HEK293 (cell line): ENCODE measurements at regions not wholly inside any gene's neighbourhood (a gene's known extent, or its start where the extent isn't known, plus 50 kb on each side); places are given as distances from the start of the nearest gene placed in this dataset.
"Not testable (repeated sequence)": the region's sequence is repeated elsewhere in the genome, so short reads cannot be mapped to it uniquely, and the experiment has no call there.

ENCODE experiments used
- CTCF ChIA-PET: fragments of 350-600 bp; formaldehyde crosslinking; extraction: SDS; loops from one replicate; lab custom pipeline; 2021; ENCODE audit warnings: antibody characterized with exemption; lab: Yijun Ruan, JAX
- POLR2A ChIA-PET: fragments of 300-600 bp; formaldehyde crosslinking; extraction: SDS; loops from one replicate; lab custom pipeline; 2020; ENCODE audit warnings: antibody characterized with exemption, inconsistent platforms; lab: Yijun Ruan, JAX
- H3K27ac ChIP-seq: fragments of 200-500 bp; sonication (Bioruptor generic); 2 replicates; pipeline ENCODE4 v1.5.1; 2014; ENCODE audit warnings: low read depth, low read length, control low read depth, inconsistent platforms; ENCODE audit errors: extremely low read depth
- H3K36me3 ChIP-seq, 2 experiments: fragments of 200-500 bp in 1 of 2; sonication (Bioruptor generic) in 1 of 2; 1 replicate in 1 of 2; 2 replicates in 1 of 2; pipeline ENCODE4 v1.5.1; 2014 to 2017; ENCODE audit warnings: inconsistent platforms in 2 of 2, low read length in 2 of 2; ENCODE audit not compliant: control insufficient read depth in 2 of 2, insufficient read depth in 1 of 2
- H3K4me1 ChIP-seq: fragments of 200-500 bp; sonication (Bioruptor generic); 2 replicates; pipeline ENCODE4 v1.5.1; 2014; ENCODE audit warnings: mild to moderate bottlenecking, low read length, inconsistent platforms; ENCODE audit not compliant: control insufficient read depth, insufficient read depth
- H3K4me3 ChIP-seq: 2 replicates; pipeline ENCODE4 v1.5.1; 2011; ENCODE audit warnings: low read depth, mild to moderate bottlenecking, control low read depth, low read length, moderate library complexity
- H3K9me3 ChIP-seq: fragments of 200-500 bp; sonication (Bioruptor generic); 2 replicates; pipeline ENCODE4 v1.5.1; 2014; ENCODE audit warnings: low read depth, low read length, inconsistent platforms; ENCODE audit not compliant: control insufficient read depth, insufficient read depth
- KLF17 ChIP-seq: fragments of 450-650 bp; formaldehyde crosslinking; IDR thresholded peaks from 2 replicates; pipeline ENCODE4 v1.5.1; 2016; ENCODE audit warnings: missing biosample characterization, missing genetic modification characterization
- PRDM1 ChIP-seq: fragments of 450-650 bp; formaldehyde crosslinking; IDR thresholded peaks from 2 replicates; pipeline ENCODE4; 2016; ENCODE audit warnings: missing biosample characterization, missing genetic modification characterization
- PRDM10 ChIP-seq: fragments of 450-650 bp; formaldehyde crosslinking; IDR thresholded peaks from 2 replicates; pipeline ENCODE4 v1.5.1; 2016; ENCODE audit warnings: missing biosample characterization, missing genetic modification characterization
- SP2 ChIP-seq: fragments of 450-650 bp; formaldehyde crosslinking; IDR thresholded peaks from 2 replicates; pipeline ENCODE4 v1.5.1; 2016; ENCODE audit warnings: missing biosample characterization, missing genetic modification characterization
- SP7 ChIP-seq: fragments of 450-650 bp; formaldehyde crosslinking; IDR thresholded peaks from 2 replicates; pipeline ENCODE4 v1.5.1; 2016; ENCODE audit warnings: missing biosample characterization, missing genetic modification characterization
- ZBTB17 ChIP-seq: fragments of 450-650 bp; formaldehyde crosslinking; IDR thresholded peaks from 2 replicates; pipeline ENCODE4 v1.5.1; 2016; ENCODE audit warnings: missing biosample characterization, missing genetic modification characterization
- ZEB2 ChIP-seq: fragments of 450-650 bp; formaldehyde crosslinking; IDR thresholded peaks from 2 replicates; pipeline ENCODE4 v1.5.1; 2016; ENCODE audit warnings: missing biosample characterization, missing genetic modification characterization
- ZNF114 ChIP-seq: fragments of 450-650 bp; formaldehyde crosslinking; IDR thresholded peaks from 2 replicates; pipeline ENCODE4 v1.5.0; 2017; ENCODE audit warnings: missing biosample characterization, missing genetic modification characterization
- ZNF280D ChIP-seq: fragments of 450-650 bp; formaldehyde crosslinking; IDR thresholded peaks from 2 replicates; pipeline ENCODE4 v1.5.1; 2016; ENCODE audit warnings: missing biosample characterization, missing genetic modification characterization
- ZNF621 ChIP-seq: fragments of 450-650 bp; formaldehyde crosslinking; IDR thresholded peaks from 2 replicates; pipeline ENCODE4 v1.5.1; 2017; ENCODE audit warnings: missing biosample characterization, missing genetic modification characterization
- ZNF629 ChIP-seq: fragments of 450-650 bp; formaldehyde crosslinking; IDR thresholded peaks from 2 replicates; pipeline ENCODE4 v1.5.1; 2017; ENCODE audit warnings: missing biosample characterization, missing genetic modification characterization
- ZNF639 ChIP-seq: fragments of 450-650 bp; formaldehyde crosslinking; IDR thresholded peaks from 2 replicates; pipeline ENCODE4 v1.5.1; 2016; ENCODE audit warnings: missing biosample characterization, missing genetic modification characterization
- ZNF670 ChIP-seq: fragments of 450-650 bp; formaldehyde crosslinking; IDR thresholded peaks from 2 replicates; pipeline ENCODE4 v1.5.1; 2016; ENCODE audit warnings: missing biosample characterization, missing genetic modification characterization, low read depth
- ZNF692 ChIP-seq: fragments of 450-650 bp; formaldehyde crosslinking; IDR thresholded peaks from 2 replicates; pipeline ENCODE4 v1.5.1; 2016; ENCODE audit warnings: missing biosample characterization, missing genetic modification characterization
- ZSCAN5A ChIP-seq: fragments of 450-650 bp; formaldehyde crosslinking; IDR thresholded peaks from 2 replicates; pipeline ENCODE4 v1.5.1; 2016; ENCODE audit warnings: missing biosample characterization, missing genetic modification characterization

- TF ChIP-seq ZNF280D (no peak), ZNF670 (tag by site-specific recombination) (no peak), PRDM1 (no peak), ZSCAN5A (tag by site-specific recombination) (no peak), ZNF692 (tag by site-specific recombination) (no peak), SP2 (tag by site-specific recombination) (no peak), ZNF639 (tag by site-specific recombination) (no peak)
Observed at GRCh38 chr9:110095776-110096175, 112.2 kb downstream of the C9orf152 start (continued).

- H3K9me3 ChIP-seq, H3K4me1 ChIP-seq, H3K27ac ChIP-seq, POLR2A ChIA-PET, H3K4me3 ChIP-seq, H3K36me3 ChIP-seq, CTCF ChIA-PET: not testable (repeated sequence)
Observed at GRCh38 chr9:110096674-110097073, 111.3 kb downstream of the C9orf152 start.

GRCh38 chr9:110099236-110100095, 108.5 kb downstream of the C9orf152 start:
- H3K36me3 ChIP-seq = no peaks in the 10 kb centered on the region
- no peaks in the 10 kb centered on the region for H3K9me3 ChIP-seq
- 0 out of 2 replicates have a peak, but pooled peaks cover 6% of the 10 kb centered on the region for H3K4me1 ChIP-seq
- POLR2A ChIA-PET = no interaction called here
- CTCF ChIA-PET = interaction anchor here (0.9 kb wide), 1 partner anchor 196 kb away, joined by 5 read pairs; no protein-coding TSS in a partner anchor
- no peak overlapping the region for H3K4me3 ChIP-seq
- no peak overlapping the region for H3K27ac ChIP-seq
- TF ChIP-seq PRDM1 (peak; percentile 69), ZEB2 (tag by site-specific recombination) (no peak), ZNF629 (tag by site-specific recombination) (peak; percentile 36; the same call in 1 of the 2 replicates), KLF17 (tag by site-specific recombination) (no peak), PRDM10 (tag by site-specific recombination) (0 out of 2 replicates have a peak, but pooled peaks have one; percentile 17), ZNF621 (tag by site-specific recombination) (no peak), ZNF114 (tag by site-specific recombination) (no peak), SP7 (tag by site-specific recombination) (peak; percentile 73), ZBTB17 (peak; percentile 45; the same call in 1 of the 2 replicates)
